ENCODE measurements at regions not wholly inside any gene's neighbourhood (a gene's known extent, or its start where the extent isn't known, plus 50 kb on each side); places are given as distances from the start of the nearest gene placed in this dataset.
"Not testable (repeated sequence)": the region's sequence is repeated elsewhere in the genome, so short reads cannot be mapped to it uniquely, and the experiment has no call there.

GRCh38 chrX:40373641-40374040 is 207.1 kb upstream of the ATP6AP2 start:
- TF ChIP-seq CTCF (IDR thresholded peaks at IDR 0.05; ENCODE audit: insufficient read depth, low read length, severe bottlenecking): no peak
- H3K36me3 ChIP-seq (ENCODE audit: control insufficient read depth, insufficient read depth, low read length): no peaks in the 10 kb centered on the region
- H3K4me3 ChIP-seq (ENCODE audit: low read depth, low read length): no peak overlapping the region
- H3K27me3 ChIP-seq (ENCODE audit: control insufficient read depth, insufficient read depth, low read length): no peaks in the 10 kb centered on the region
- FAIRE-seq: no peak
- DNase-seq (ENCODE audit: low read depth): no peak

- FAIRE-seq (no peak), DNase-seq (ENCODE audit: low read depth) (no peak)
- Histone ChIP-seq H3K4me3 (ENCODE audit: low read depth, low read length) (no peak overlapping the region), H3K27me3 (ENCODE audit: control insufficient read depth, insufficient read depth, low read length) (no peaks in the 10 kb centered on the region), H3K36me3 (ENCODE audit: control insufficient read depth, insufficient read depth, low read length) (no peaks in the 10 kb centered on the region)
- no peak for TF ChIP-seq CTCF (IDR thresholded peaks at IDR 0.05; ENCODE audit: insufficient read depth, low read length, severe bottlenecking)
These were observed 207.7 kb upstream of the ATP6AP2 start for GRCh38 chrX:40373025-40373424.

- FAIRE-seq (no peak), DNase-seq (ENCODE audit: low read depth) (no peak)
- no peak for TF ChIP-seq CTCF (IDR thresholded peaks at IDR 0.05; ENCODE audit: insufficient read depth, low read length, severe bottlenecking)
- Histone ChIP-seq H3K36me3 (ENCODE audit: control insufficient read depth, insufficient read depth, low read length) (no peaks in the 10 kb centered on the region), H3K27me3 (ENCODE audit: control insufficient read depth, insufficient read depth, low read length) (no peaks in the 10 kb centered on the region), H3K4me3 (ENCODE audit: low read depth, low read length) (no peak overlapping the region)
These were observed 209.4 kb upstream of the ATP6AP2 start for GRCh38 chrX:40371376-40371775.

GRCh38 chrX:40368611-40369061 is 212.1 kb upstream of the ATP6AP2 start:
- DNase-seq (ENCODE audit: low read depth) (no peak), FAIRE-seq (no peak)
- no peak overlapping the region for H3K4me3 ChIP-seq (ENCODE audit: low read depth, low read length)
- no peak for TF ChIP-seq CTCF (IDR thresholded peaks at IDR 0.05; ENCODE audit: insufficient read depth, low read length, severe bottlenecking)
- no peaks in the 10 kb centered on the region for H3K36me3 ChIP-seq (ENCODE audit: control insufficient read depth, insufficient read depth, low read length)
- H3K27me3 ChIP-seq (ENCODE audit: control insufficient read depth, insufficient read depth, low read length): no peaks in the 10 kb centered on the region

- H3K36me3 ChIP-seq (ENCODE audit: control insufficient read depth, insufficient read depth, low read length): no peaks in the 10 kb centered on the region
- no peaks in the 10 kb centered on the region for H3K27me3 ChIP-seq (ENCODE audit: control insufficient read depth, insufficient read depth, low read length)
- FAIRE-seq (no peak), DNase-seq (ENCODE audit: low read depth) (no peak)
- no peak overlapping the region for H3K4me3 ChIP-seq (ENCODE audit: low read depth, low read length)
- TF ChIP-seq CTCF (IDR thresholded peaks at IDR 0.05; ENCODE audit: insufficient read depth, low read length, severe bottlenecking): no peak
These were observed 214.1 kb upstream of the ATP6AP2 start for GRCh38 chrX:40366661-40367060.

GRCh38 chrX:40362291-40362690 is 218.5 kb upstream of the ATP6AP2 start:
- FAIRE-seq; DNase-seq (ENCODE audit: low read depth); H3K27me3 ChIP-seq (ENCODE audit: control insufficient read depth, insufficient read depth, low read length); H3K36me3 ChIP-seq (ENCODE audit: control insufficient read depth, insufficient read depth, low read length); H3K4me3 ChIP-seq (ENCODE audit: low read depth, low read length): not testable (repeated sequence)

All from bronchial epithelial cell (primary cell).